ENCODE measurements at regions not wholly inside any gene's neighbourhood (a gene's known extent, or its start where the extent isn't known, plus 50 kb on each side); places are given as distances from the start of the nearest gene placed in this dataset.

DNA sequence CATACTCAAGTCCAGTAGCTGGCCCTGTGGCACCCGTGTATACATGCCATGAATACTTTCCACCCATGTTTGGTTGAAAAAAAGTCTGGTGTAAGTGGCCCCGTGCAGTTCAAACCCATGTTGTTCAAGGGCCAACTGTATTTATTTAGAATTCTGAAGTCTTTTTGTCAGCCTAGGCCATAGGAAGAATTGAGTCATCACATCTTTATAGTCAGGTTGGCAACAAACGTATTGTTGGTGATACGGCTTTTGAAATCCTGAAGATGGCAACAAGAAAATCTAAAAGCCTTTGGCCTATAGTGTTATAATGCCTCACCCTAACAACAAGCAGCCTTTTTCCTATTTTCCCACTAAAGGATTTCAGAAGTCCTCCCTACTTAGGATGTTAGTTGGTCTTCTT lies 363.6 kb downstream of the PLPP3 start:
- TF ChIP-seq, protein P1, sequence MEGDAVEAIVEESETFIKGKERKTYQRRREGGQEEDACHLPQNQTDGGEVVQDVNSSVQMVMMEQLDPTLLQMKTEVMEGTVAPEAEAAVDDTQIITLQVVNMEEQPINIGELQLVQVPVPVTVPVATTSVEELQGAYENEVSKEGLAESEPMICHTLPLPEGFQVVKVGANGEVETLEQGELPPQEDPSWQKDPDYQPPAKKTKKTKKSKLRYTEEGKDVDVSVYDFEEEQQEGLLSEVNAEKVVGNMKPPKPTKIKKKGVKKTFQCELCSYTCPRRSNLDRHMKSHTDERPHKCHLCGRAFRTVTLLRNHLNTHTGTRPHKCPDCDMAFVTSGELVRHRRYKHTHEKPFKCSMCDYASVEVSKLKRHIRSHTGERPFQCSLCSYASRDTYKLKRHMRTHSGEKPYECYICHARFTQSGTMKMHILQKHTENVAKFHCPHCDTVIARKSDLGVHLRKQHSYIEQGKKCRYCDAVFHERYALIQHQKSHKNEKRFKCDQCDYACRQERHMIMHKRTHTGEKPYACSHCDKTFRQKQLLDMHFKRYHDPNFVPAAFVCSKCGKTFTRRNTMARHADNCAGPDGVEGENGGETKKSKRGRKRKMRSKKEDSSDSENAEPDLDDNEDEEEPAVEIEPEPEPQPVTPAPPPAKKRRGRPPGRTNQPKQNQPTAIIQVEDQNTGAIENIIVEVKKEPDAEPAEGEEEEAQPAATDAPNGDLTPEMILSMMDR (conservative IDR thresholded peaks at IDR 0.05; ENCODE audit: low read length) = no peak
- TF ChIP-seq EZH2phosphoT487 (IDR thresholded peaks at IDR 0.05; ENCODE audit: borderline replicate concordance, low read depth, low read length) = no peak
